ENCODE measurements at regions not wholly inside any gene's neighbourhood (a gene's known extent, or its start where the extent isn't known, plus 50 kb on each side); places are given as distances from the start of the nearest gene placed in this dataset.
"Not testable (repeated sequence)": the region's sequence is repeated elsewhere in the genome, so short reads cannot be mapped to it uniquely, and the experiment has no call there.

DNA sequence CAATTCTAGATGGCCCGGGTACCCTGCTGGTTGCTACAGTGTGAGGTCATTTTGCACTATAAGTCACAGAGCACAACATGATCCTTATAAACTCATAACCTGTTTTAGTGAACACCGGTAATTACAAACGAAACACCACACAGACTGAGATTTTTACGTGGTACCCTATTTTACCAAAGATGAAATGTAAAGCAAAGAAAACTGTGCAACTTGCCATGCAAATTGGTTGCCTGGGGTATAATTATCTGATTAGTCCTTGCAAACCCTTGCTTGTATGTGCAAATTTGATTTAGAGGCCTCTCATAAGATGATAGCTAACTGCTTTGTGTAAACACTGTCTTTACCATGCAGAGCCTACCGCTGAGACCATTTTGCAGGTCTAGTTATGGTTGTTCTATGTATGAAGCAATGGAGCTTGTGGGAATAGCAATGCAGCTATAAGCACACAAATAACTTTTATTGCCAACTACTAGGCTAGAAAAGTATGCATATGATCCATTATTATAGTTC lies 372.1 kb upstream of the FAR2 start:
- no peak for DNase-seq

DNA sequence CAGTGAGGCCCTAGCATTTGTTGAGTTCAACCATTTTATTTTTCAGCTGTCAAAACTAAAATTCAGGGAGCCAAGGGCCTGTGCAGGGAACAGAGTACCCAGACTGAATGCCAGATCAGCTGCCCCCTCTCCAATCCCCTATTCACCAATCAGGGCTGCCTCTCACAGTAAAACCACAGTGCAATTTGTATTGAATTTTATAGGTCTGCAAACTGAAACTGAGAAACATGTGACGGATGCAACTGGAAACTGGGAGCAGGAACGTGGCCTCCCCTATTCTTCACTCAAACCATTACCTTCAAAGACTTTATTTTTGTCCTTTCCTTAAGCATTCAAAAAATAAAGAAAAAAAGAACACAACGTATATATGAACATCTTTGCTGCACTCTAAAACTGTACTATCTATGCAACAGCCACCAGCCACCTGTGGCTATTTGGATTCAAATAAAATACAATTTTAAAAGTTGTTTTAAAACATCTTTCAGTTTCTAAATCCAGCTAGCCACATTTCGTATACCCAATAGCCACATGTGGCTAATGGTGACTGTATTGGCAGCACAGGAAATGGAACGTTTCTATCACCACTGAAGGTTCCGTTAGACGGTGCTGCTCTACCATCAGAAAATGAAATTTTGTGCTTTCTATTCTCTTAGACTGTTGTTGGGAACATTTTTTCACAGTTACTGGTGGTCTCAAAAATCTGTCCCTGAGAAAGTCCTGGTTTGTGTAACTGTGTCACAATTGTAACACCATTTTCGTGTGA lies 371.3 kb upstream of the FAR2 start:
- DNase-seq: no peak

DNA sequence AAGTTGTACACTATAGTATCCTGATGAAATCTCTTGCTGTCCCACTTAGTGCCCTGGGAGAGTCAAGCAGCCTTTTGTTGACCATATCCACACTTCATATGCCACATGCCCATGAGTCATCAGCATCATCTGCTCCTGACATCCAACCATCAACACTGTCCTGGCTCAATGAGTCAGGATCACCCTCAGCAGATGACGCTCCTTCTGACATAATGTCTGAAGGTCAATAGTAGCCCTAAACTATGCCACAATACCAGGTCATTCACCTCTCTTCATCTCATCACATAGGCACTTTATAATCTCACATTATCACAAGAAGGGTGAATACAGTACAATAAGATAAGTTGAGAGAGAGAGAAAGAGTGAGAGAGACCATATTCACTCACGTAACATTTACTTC lies 369.0 kb upstream of the FAR2 start:
- DNase-seq: no peak

DNA sequence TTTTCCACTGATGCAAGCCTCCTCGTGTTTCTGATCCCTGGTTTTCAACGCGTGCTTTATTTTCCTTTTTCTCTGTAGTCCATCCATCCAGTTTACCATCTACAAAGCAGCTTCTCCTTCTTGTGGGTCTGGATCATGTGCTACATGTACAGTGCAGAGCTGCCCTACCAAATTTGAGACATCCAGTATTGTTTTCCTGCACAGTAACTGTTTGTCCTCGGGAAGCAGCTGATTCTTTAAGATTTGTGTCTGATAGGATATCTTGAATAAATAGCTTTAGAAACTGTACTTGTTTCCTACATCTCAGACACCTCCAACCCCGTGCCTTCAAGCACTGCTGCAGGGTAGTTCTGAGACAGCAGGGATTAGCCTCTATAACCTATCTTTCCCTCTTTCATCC lies 368.1 kb upstream of the FAR2 start:
- DNase-seq: no peak

DNA sequence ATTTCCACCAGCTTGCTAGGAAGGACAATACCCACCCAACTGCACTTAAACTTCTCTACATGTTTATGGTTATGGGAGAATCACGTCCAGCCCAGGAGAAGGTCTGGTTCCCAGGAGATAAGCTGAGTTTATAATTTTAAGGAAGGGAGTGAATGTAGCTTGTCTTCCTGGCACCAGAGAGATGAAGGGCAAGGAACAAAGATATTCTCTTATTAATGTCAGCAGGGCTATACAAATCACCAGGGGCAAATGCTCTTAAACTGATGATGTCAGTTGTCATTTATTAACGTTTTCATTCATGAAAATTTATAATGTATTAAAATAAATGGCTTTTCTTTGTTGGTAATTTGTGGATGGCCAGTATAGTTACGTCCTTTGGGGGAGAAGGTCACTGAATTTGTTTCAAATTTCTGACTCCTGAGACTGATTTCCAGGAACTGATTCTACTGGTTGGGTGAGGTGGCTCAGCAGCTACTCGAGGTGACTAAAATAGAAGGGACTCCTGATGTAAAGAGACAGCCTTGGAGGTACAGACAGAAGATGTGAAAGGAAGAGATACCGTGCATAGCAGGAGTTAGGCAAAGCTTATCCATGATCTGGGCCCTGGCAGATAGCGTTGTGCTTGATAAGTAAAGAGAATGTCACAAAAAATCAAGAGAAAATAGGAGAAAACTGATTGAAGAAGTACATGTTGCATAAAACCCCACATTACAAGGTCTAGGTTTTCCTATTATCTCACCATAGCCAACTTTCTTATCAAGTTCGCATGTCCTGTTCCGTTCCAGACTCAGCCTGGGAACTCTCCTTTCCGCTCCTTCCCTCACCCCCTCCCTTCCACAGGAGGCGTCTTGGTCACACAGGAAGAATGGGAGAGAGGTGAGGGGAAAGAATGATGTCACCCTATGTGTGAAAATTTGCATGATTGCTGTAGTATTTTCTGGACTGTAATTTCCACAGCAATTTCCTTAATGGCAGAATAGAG lies 367.1 kb upstream of the FAR2 start:
- DNase-seq: no peak

DNA sequence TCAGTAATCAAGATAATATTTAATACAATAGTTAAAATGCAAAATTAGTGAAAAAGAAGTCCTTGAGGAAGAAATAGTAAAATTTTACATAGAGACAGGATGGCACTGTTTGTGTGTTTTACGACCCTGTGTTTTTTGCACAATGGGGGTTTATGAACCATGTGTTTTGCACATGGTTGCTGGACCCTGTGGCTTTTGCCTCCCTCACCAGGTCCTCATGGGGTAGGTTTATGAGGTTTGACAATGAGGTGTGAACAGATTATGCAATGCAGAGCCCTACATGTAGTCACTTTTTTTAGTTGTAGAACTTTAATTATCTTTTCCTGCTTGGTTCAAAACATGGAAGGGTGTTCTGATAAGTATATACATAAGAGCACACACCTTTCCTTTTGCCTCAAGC lies 366.3 kb upstream of the FAR2 start:
- no peak for DNase-seq

DNA sequence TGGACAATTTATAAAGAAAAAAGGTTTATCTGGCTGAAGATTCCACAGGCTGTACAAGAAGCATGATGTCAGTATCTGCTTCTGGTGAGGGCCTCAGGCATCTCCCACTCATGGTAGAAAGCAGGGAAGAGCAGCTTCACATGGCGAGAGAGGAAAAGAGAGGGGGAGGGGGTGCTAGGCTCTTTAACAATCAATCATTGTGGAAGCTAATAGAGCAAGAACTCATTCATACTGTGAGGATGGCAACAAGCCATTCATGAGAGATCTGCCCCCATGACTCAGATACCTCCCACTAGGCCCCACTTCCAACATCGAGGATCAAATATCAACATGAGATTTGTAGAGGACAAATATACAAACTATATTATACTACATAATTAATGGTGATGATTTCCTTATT lies 361.9 kb upstream of the FAR2 start:
- DNase-seq: no peak

DNA sequence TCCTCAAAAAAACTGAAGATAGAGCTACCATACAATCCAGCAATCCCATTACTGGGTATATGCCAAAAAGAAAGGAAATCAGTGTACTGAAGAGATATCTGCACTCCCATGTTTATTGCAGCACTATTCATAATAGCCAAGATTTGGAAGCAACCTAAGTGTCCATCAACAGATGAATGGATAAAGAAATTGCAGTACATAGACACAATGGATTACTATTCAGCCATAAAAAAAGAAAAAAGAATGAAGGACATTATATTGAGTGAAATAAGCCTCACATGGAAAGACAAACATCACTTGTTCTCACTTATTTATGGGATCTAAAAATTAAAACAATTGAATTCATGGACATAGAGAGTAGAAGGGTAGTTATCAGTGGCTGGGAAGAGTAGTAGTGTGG lies 360.8 kb upstream of the FAR2 start:
- not testable (repeated sequence) for DNase-seq

DNA sequence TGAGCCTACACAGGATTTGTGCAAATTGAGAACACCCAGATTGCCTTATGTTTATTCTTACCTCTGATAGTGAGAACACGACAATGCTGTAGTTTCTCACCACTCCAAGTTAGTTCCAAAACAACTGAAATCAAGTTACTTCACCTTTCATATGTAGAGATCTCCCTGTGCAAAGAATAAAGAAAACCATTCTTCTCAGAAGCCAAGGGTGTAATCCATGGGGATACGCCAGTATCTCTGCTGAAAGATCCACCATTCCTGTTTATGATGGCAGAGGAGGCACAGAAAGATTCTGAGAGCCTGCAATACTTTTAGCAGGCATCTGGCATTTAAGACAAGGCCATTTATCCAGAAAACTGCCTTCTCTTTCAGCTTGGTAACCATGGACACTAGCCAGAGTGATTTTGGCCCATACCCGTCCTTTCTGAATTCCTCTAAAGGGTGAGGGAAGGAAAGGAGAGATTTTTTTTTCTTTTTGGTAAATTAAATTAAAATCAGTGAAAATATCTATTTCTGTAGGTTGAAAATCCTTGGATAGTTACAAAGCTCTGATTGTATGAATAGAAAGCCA lies 355.4 kb upstream of the FAR2 start:
- DNase-seq: no peak

DNA sequence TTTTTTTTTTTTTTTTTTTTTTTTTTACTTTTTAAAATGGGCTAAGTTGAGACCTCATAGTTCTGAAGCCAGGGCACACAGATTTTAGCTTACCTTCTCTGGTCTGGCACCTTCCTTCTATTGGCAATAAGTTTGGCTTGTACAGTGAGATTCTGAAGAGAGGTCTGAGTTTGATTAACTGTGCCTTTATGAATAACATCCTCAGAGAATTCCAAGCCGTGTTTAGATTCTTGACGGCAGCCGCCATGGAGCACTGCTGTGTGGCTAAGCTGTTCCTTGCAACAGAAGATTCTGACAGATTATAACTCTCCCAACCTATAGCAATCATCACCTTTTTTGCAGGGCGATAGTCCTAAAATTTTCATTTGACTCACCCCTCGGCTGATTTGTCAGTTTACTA lies 354.9 kb upstream of the FAR2 start:
- DNase-seq: no peak

DNA sequence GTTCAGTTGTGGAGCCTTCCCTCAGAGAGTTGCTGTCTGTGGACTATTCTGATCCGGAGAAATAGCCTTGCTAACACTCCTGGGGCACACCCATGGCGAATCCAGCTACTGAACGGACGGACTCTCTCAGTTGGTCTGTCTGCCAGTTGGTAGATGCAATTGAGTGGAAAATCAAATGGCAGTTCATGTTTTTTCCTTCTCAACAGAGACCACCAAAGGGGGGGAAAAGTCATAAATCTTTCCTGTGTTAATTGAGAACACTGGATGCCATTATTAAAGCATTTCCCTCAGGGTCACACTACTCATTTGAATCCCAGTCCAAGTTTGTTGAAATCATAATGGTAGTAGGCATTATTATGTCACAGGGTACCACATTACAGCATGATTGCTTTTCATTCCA lies 354.3 kb upstream of the FAR2 start:
- DNase-seq: no peak

DNA sequence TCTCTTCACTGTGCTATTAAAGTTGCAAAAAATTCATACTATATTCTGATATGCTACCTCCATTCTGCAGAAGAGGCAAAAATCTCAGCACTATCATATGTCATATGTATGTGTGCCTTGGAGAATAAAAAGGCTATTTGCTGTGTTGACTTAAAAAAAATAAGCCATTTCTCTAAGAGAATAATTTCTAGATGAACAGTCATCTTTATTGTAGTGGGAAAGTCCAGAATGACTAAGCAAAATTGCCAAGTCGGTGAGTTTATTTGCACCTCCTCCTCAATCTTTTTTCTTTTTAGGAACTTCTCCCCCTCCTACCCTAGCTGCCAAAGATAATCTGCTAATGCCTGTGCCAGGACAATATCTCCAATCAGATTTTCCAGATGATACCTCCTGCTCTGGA lies 353.8 kb upstream of the FAR2 start:
- no peak for DNase-seq

DNA sequence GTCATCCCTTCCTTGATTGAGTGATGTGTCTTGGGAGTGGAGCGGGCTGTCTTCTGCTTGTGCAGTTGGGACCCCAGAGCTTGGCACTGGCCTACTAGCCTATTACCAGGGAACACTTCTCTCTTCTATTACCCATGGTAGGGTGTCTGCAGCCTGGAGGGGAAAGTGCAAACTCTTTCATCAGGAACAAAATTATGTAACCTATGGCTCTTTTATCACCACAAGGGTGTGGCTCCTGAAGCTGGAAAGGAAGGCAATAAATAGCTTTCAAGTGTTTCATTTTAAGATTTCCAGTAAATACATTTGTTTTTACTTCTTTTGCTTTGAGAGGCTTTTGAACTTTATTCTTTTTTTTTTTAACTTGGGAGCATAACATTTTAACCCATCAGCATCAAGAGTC lies 349.7 kb upstream of the FAR2 start:
- DNase-seq: no peak

DNA sequence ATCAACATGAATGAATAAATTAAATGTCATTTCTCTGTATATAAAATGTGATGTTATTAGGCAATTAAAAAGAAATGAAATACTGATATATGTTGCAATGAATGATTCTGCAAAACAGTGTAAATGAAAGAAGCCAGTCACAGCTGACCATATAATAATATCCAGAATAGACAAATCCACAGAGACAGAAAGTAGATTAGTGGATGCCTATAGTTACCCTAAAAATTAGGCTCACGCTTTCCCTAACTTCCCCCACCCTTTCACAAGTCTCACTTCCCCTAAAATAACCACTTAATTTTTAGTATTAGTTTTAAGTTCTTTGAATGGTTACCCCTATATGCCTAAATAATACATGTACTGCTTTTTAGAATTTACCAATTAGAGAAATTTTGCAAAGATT lies 348.9 kb upstream of the FAR2 start:
- no peak for DNase-seq

DNA sequence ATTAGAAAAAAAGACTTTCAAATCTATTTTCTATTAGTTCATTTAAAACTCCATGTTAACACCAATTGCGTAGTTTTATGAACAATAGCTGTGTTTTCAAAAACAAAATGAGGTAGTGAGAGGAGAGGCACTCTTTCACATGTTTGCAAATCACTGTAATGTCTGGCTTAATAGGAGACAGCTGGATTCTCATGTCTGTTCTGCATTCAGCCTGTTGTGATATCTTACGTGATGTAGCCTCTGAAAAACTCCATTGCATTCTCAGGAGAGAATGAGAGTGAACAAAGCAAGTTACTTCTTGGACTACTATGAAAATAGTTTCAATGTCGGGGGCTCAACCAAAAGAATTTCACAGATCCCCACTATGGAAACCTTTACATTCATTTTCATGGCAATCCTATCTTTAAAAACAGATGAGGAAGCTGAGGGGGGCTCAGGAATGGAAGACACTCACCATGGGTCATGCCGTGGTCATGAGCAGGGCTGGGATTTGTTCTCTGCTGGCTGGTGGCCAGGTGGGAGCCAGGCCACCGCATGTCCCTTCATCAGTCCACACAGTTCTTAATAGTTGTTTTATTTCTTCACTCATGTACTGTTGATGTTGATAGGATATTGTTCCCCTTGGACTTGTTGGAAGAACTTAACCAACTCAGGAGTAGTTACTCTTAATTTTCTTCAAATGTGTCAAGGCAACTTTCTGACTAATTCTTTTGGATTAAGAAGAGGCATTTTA lies 346.2 kb upstream of the FAR2 start:
- no peak for DNase-seq

DNA sequence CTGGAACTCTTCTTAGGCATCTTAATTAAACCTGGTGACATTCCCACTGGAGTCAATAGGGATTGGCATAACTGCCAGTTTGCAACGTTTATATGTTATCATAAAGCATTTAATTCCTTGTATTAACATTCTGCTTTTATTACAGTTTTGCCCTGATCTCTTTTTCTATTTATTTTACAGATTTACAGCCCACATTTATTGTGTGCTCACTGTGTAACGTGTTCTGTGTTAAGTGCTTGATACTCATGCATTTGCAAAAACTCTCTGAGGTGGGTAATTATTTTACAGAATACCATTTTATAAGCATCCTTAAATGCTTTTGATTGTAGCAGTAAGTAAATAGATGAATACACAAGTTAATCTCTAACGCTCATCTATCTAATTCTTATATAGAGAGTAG lies 341.5 kb upstream of the FAR2 start:
- no peak for DNase-seq

DNA sequence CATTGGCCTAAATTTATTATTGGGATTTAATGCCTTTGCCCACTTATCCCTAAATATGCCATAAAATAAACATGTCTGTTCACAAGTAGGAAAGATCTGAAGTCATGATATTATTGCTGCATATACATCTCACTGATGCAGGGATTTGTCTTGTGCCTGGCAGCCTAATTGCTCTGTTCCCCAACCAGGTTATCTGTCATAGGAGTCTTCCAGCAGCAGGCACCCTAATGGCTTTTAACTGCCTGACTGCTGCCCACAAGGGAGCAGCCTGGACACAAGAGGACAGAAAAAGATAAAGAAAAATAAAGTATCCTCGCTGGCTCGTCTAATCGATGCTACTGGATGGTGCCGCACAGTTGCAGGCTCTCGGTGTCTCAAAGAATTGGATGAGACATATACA lies 337.6 kb upstream of the FAR2 start:
- DNase-seq: no peak

DNA sequence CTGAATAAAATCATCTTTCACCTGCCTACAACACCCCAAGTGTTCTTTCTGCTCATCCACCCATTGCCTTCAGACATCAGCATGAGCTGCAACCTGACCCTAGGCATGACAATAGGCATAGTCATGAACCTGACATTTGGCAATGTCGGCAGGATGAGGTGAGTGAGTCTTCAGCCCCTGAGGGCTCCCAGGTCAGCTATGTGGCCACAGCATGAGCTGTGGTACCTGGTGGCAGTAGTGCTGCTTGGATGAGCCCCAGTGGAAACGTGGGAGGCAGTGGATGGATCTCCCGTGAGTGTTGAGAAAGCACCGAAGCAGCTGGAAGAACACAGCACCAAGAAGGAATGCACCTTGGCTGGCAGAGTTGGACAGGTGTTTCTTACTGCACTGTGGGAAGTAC lies 334.8 kb upstream of the FAR2 start:
- DNase-seq: no peak

DNA sequence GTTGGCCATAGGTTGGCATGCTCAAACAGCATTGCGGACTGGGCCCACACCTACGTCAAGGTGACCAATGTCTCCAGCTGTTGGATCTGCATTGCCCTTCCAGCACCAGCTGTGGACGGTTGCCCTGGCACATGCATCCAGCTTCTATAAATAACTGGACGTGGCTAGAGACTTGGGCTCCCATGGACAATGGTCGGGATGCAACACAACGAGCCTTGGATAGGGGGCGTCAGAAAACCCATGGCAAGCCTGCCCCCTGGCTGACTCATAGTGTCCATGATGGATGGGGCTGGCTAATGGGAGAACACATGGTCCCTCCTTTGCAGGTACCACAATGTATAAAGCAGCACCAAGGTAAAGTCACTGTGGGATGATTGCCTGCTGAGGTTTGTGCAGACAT lies 331.6 kb upstream of the FAR2 start:
- no peak for DNase-seq

DNA sequence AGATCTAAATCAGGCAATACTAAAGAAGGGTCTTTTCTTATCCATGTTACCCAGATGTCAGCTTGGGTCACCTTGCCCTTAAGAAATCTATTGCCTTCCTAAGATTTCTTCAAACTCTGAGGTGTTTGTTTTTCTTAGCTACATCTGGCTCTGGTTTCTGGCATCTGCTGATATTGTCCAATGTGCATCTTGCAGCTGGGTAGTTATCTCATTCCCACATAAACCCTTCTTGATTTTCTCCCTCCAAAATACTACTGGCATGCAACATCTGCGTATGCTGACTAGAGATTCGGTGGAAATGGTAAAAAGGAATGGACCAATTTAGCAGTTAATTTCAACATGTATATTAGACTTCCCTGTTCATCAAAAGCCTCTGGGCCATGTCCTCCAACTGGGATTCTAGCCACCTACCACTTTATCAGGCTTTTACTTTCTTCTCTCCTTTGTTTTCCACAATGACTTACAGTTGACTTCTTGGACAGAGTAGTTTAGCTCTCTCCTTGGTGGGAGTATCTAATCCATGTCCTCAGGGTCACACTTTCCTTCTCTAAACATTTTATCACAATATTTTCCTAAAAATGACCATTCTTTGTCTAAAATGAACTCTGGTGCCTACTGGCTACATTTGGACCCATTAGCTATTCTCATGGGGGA lies 324.8 kb upstream of the FAR2 start:
- DNase-seq: no peak

DNA sequence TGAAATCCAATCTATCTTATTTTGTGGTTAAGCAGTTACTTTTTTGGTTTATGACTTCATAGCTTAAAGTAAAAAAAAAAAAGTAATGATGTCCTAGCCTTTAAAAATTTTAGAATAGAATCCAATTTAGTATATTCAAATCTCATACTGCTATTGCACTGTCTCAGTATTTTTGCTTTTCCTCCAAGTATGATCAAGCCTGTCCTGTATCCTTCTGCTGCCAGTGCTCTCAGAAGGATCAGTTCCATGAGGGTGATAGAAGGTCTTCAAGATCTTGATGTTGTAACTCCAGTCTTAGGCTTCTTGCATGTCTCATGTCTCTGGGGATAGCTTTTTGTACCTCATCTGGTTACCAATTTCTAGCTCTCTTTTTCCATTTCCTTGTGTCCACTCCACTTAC lies 324.2 kb upstream of the FAR2 start:
- DNase-seq: no peak

DNA sequence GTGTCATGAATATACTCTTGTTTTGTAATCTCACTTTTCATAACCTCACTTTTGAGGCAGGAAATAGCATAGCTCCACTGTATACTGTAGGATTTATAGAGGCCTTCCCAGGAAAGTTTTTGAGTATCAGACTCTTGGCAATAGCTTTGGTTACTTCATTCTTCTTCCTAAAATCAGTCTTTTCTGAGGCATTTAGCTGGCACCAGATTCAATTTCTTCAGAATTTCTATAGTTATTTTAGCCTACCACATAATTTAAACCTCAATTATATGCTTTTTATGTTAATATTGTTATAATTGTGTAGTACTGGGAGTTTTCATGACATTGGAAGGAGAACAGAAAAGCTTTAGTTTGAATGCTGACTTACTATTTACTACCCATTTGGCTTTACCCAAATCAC lies 322.3 kb upstream of the FAR2 start:
- no peak for DNase-seq

DNA sequence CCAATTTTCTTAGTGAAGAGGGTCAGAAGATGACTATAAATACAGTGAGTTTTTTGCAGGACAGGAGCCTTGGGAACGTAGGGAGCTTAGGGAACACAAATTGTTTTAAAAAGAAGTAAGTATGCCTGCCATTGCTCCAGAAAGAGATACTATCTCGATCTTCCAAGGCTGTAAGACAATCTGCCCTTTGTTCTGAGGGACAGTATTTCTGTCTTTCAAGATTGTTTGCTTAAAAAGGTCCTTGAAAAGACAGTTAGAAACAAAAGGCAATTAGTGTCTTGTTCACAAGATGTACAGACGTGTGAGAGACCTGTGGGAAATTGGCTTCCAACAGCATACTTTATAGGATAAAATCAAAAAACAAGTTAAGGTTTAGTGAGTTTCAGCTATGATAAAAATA lies 321.2 kb upstream of the FAR2 start:
- DNase-seq: no peak

All from DMS 273 treated with DMSO at 0.1 percent for 48 hours (cell line).